ENCODE measurements at regions not wholly inside any gene's neighbourhood (a gene's known extent, or its start where the extent isn't known, plus 50 kb on each side); places are given as distances from the start of the nearest gene placed in this dataset.

- Histone ChIP-seq H3K27ac (ENCODE audit: low read depth, low read length) (no peak overlapping the region), H3K4me1 (ENCODE audit: insufficient read depth, low read length) (no peaks in the 10 kb centered on the region), H3K36me3 (ENCODE audit: insufficient read depth, low read length) (no peaks in the 10 kb centered on the region), H3K4me3 (ENCODE audit: low read length) (no peak overlapping the region), H3K9me3 (ENCODE audit: low read length) (no peaks in the 10 kb centered on the region), H3K27me3 (ENCODE audit: insufficient read depth, low read length, poor library complexity, severe bottlenecking) (no peaks in the 10 kb centered on the region)
- ChIA-PET POLR2A (no interaction called here), CTCF (no interaction called here)
- Mint-ChIP-seq H3K4me3 (no peak overlapping the region), H3K27me3 (no peaks in the 10 kb centered on the region), H3K27ac (no peak overlapping the region), H3K4me1 (no peaks in the 10 kb centered on the region), H3K9me3 (peaks cover 3 to 21% (median 7%) of the 10 kb centered on the region in 5 donors), H3K36me3 (no peaks in the 10 kb centered on the region)
- DNase-seq: no peak
Measured at GRCh38 chr4:45770958-45771357, 352.9 kb downstream of the GABRG1 start.

GRCh38 chr4:45765521-45765920 is 358.3 kb downstream of the GABRG1 start:
- no peaks in the 10 kb centered on the region for H3K27me3 Mint-ChIP-seq
- H3K36me3 Mint-ChIP-seq: no peaks in the 10 kb centered on the region
- ChIA-PET CTCF (no interaction called here), POLR2A (no interaction called here)
- H3K27ac Mint-ChIP-seq: no peak overlapping the region
- H3K9me3 Mint-ChIP-seq: peaks cover 3 to 19% (median 13%) of the 10 kb centered on the region in 5 donors
- H3K4me3 ChIP-seq (ENCODE audit: low read length): no peak overlapping the region
- no peaks in the 10 kb centered on the region for H3K4me1 ChIP-seq (ENCODE audit: insufficient read depth, low read length)
- H3K36me3 ChIP-seq (ENCODE audit: insufficient read depth, low read length): no peaks in the 10 kb centered on the region
- H3K27ac ChIP-seq (ENCODE audit: low read depth, low read length): no peak overlapping the region
- H3K4me1 Mint-ChIP-seq: no peaks in the 10 kb centered on the region
- DNase-seq: no peak
- H3K9me3 ChIP-seq (ENCODE audit: low read length): no peaks in the 10 kb centered on the region
- no peak overlapping the region for H3K4me3 Mint-ChIP-seq
- H3K27me3 ChIP-seq (ENCODE audit: insufficient read depth, low read length, poor library complexity, severe bottlenecking): no peaks in the 10 kb centered on the region

- H3K9me3 Mint-ChIP-seq: peaks cover 0 to 8% (median 5%) of the 10 kb centered on the region in 5 donors
- H3K36me3 Mint-ChIP-seq: no peaks in the 10 kb centered on the region
- H3K4me1 Mint-ChIP-seq: no peaks in the 10 kb centered on the region
- no peak overlapping the region for H3K4me3 ChIP-seq (ENCODE audit: low read length)
- no peaks in the 10 kb centered on the region for H3K4me1 ChIP-seq (ENCODE audit: insufficient read depth, low read length)
- H3K27me3 Mint-ChIP-seq: no peaks in the 10 kb centered on the region
- ChIA-PET POLR2A (no interaction called here), CTCF (no interaction called here)
- H3K27ac Mint-ChIP-seq: no peak overlapping the region
- no peak for DNase-seq
- H3K36me3 ChIP-seq (ENCODE audit: insufficient read depth, low read length): no peaks in the 10 kb centered on the region
- no peak overlapping the region for H3K27ac ChIP-seq (ENCODE audit: low read depth, low read length)
- H3K4me3 Mint-ChIP-seq: no peak overlapping the region
- no peaks in the 10 kb centered on the region for H3K9me3 ChIP-seq (ENCODE audit: low read length)
- no peaks in the 10 kb centered on the region for H3K27me3 ChIP-seq (ENCODE audit: insufficient read depth, low read length, poor library complexity, severe bottlenecking)
Measured at GRCh38 chr4:45751877-45752530, 371.9 kb downstream of the GABRG1 start.

GRCh38 chr4:45750721-45751120 is 373.1 kb downstream of the GABRG1 start:
- H3K27ac Mint-ChIP-seq: no peak overlapping the region
- CTCF ChIA-PET: no interaction called here
- POLR2A ChIA-PET: no interaction called here
- H3K9me3 ChIP-seq (ENCODE audit: low read length): no peaks in the 10 kb centered on the region
- H3K36me3 ChIP-seq (ENCODE audit: insufficient read depth, low read length): no peaks in the 10 kb centered on the region
- no peak for DNase-seq
- no peak overlapping the region for H3K4me3 Mint-ChIP-seq
- H3K27ac ChIP-seq (ENCODE audit: low read depth, low read length): no peak overlapping the region
- no peaks in the 10 kb centered on the region for H3K4me1 Mint-ChIP-seq
- H3K27me3 ChIP-seq (ENCODE audit: insufficient read depth, low read length, poor library complexity, severe bottlenecking): no peaks in the 10 kb centered on the region
- no peak overlapping the region for H3K4me3 ChIP-seq (ENCODE audit: low read length)
- no peaks in the 10 kb centered on the region for H3K4me1 ChIP-seq (ENCODE audit: insufficient read depth, low read length)
- H3K9me3 Mint-ChIP-seq: peaks cover 0 to 7% (median 5%) of the 10 kb centered on the region in 5 donors
- no peaks in the 10 kb centered on the region for H3K27me3 Mint-ChIP-seq
- no peaks in the 10 kb centered on the region for H3K36me3 Mint-ChIP-seq

GRCh38 chr4:45745741-45746140 is 378.1 kb downstream of the GABRG1 start:
- no peak for DNase-seq
- POLR2A ChIA-PET: no interaction called here
- no peak overlapping the region for H3K4me3 Mint-ChIP-seq
- H3K27me3 Mint-ChIP-seq: no peaks in the 10 kb centered on the region
- Histone ChIP-seq H3K27me3 (ENCODE audit: insufficient read depth, low read length, poor library complexity, severe bottlenecking) (no peaks in the 10 kb centered on the region), H3K9me3 (ENCODE audit: low read length) (no peaks in the 10 kb centered on the region), H3K4me3 (ENCODE audit: low read length) (no peak overlapping the region), H3K4me1 (ENCODE audit: insufficient read depth, low read length) (no peaks in the 10 kb centered on the region), H3K36me3 (ENCODE audit: insufficient read depth, low read length) (no peaks in the 10 kb centered on the region), H3K27ac (ENCODE audit: low read depth, low read length) (no peak overlapping the region)
- no peaks in the 10 kb centered on the region for H3K36me3 Mint-ChIP-seq
- CTCF ChIA-PET: no interaction called here
- no peaks in the 10 kb centered on the region for H3K4me1 Mint-ChIP-seq
- peaks cover 8 to 18% (median 14%) of the 10 kb centered on the region in 5 donors for H3K9me3 Mint-ChIP-seq
- no peak overlapping the region for H3K27ac Mint-ChIP-seq

- CTCF ChIA-PET: no interaction called here
- Histone ChIP-seq H3K4me3 (ENCODE audit: low read length) (no peak overlapping the region), H3K4me1 (ENCODE audit: insufficient read depth, low read length) (no peaks in the 10 kb centered on the region), H3K27me3 (ENCODE audit: insufficient read depth, low read length, poor library complexity, severe bottlenecking) (no peaks in the 10 kb centered on the region), H3K27ac (ENCODE audit: low read depth, low read length) (no peak overlapping the region), H3K9me3 (ENCODE audit: low read length) (no peaks in the 10 kb centered on the region), H3K36me3 (ENCODE audit: insufficient read depth, low read length) (no peaks in the 10 kb centered on the region)
- no peaks in the 10 kb centered on the region for H3K4me1 Mint-ChIP-seq
- no peaks in the 10 kb centered on the region for H3K36me3 Mint-ChIP-seq
- DNase-seq: no peak
- POLR2A ChIA-PET: no interaction called here
- H3K27ac Mint-ChIP-seq: no peak overlapping the region
- H3K9me3 Mint-ChIP-seq: peaks cover 10 to 30% (median 24%) of the 10 kb centered on the region in 5 donors
- no peaks in the 10 kb centered on the region for H3K27me3 Mint-ChIP-seq
- H3K4me3 Mint-ChIP-seq: no peak overlapping the region
Measured at GRCh38 chr4:45741897-45742296, 382.0 kb downstream of the GABRG1 start.

GRCh38 chr4:45732161-45732560 is 391.7 kb downstream of the GABRG1 start:
- H3K27me3 ChIP-seq (ENCODE audit: insufficient read depth, low read length, poor library complexity, severe bottlenecking): no peaks in the 10 kb centered on the region
- H3K9me3 Mint-ChIP-seq: peaks cover 0 to 22% (median 2%) of the 10 kb centered on the region in 5 donors
- H3K36me3 Mint-ChIP-seq: no peaks in the 10 kb centered on the region
- H3K4me3 Mint-ChIP-seq: no peak overlapping the region
- CTCF ChIA-PET: no interaction called here
- H3K27ac ChIP-seq (ENCODE audit: low read depth, low read length): no peak overlapping the region
- H3K4me3 ChIP-seq (ENCODE audit: low read length): no peak overlapping the region
- no peaks in the 10 kb centered on the region for H3K4me1 Mint-ChIP-seq
- no peaks in the 10 kb centered on the region for H3K9me3 ChIP-seq (ENCODE audit: low read length)
- no peaks in the 10 kb centered on the region for H3K4me1 ChIP-seq (ENCODE audit: insufficient read depth, low read length)
- POLR2A ChIA-PET: no interaction called here
- no peaks in the 10 kb centered on the region for H3K36me3 ChIP-seq (ENCODE audit: insufficient read depth, low read length)
- no peak for DNase-seq
- H3K27me3 Mint-ChIP-seq: no peaks in the 10 kb centered on the region
- no peak overlapping the region for H3K27ac Mint-ChIP-seq

GRCh38 chr4:45716093-45716492 is 407.8 kb downstream of the GABRG1 start:
- Mint-ChIP-seq H3K9me3 (peaks cover 12 to 57% (median 19%) of the 10 kb centered on the region in 5 donors), H3K27me3 (no peaks in the 10 kb centered on the region), H3K4me3 (no peak overlapping the region), H3K36me3 (peaks cover 0 to 2% (median 0%) of the 10 kb centered on the region in 3 donors), H3K27ac (no peak overlapping the region), H3K4me1 (no peaks in the 10 kb centered on the region)
- Histone ChIP-seq H3K9me3 (ENCODE audit: low read length) (no peaks in the 10 kb centered on the region), H3K4me3 (ENCODE audit: low read length) (no peak overlapping the region), H3K4me1 (ENCODE audit: insufficient read depth, low read length) (no peaks in the 10 kb centered on the region), H3K27ac (ENCODE audit: low read depth, low read length) (no peak overlapping the region), H3K27me3 (ENCODE audit: insufficient read depth, low read length, poor library complexity, severe bottlenecking) (no peaks in the 10 kb centered on the region), H3K36me3 (ENCODE audit: insufficient read depth, low read length) (no peaks in the 10 kb centered on the region)
- ChIA-PET CTCF (no interaction called here), POLR2A (no interaction called here)
- no peak for DNase-seq

GRCh38 chr4:45713996-45714395 is 409.9 kb downstream of the GABRG1 start:
- DNase-seq: no peak
- CTCF ChIA-PET: no interaction called here
- Histone ChIP-seq H3K27me3 (ENCODE audit: insufficient read depth, low read length, poor library complexity, severe bottlenecking) (no peaks in the 10 kb centered on the region), H3K9me3 (ENCODE audit: low read length) (no peaks in the 10 kb centered on the region), H3K36me3 (ENCODE audit: insufficient read depth, low read length) (no peaks in the 10 kb centered on the region), H3K27ac (ENCODE audit: low read depth, low read length) (no peak overlapping the region), H3K4me1 (ENCODE audit: insufficient read depth, low read length) (no peaks in the 10 kb centered on the region), H3K4me3 (ENCODE audit: low read length) (no peak overlapping the region)
- no peak overlapping the region for H3K4me3 Mint-ChIP-seq
- H3K27me3 Mint-ChIP-seq: no peaks in the 10 kb centered on the region
- POLR2A ChIA-PET: no interaction called here
- peaks cover 11 to 42% (median 14%) of the 10 kb centered on the region in 5 donors for H3K9me3 Mint-ChIP-seq
- no peaks in the 10 kb centered on the region for H3K4me1 Mint-ChIP-seq
- peaks cover 0 to 2% (median 0%) of the 10 kb centered on the region in 3 donors for H3K36me3 Mint-ChIP-seq
- H3K27ac Mint-ChIP-seq: no peak overlapping the region

Measured in CD8-positive, alpha-beta memory T cell (primary cell).